WTC11 (cell line): ENCODE measurements at regions not wholly inside any gene's neighbourhood (a gene's known extent, or its start where the extent isn't known, plus 50 kb on each side); places are given as distances from the start of the nearest gene placed in this dataset.

Experiments used
- ATAC-seq: fragments of 200-7000 bp; cut with Tn5 transposase; 2 replicates; pipeline ENCODE4 v1.10.0; 2021; ENCODE audit warnings: mild to moderate bottlenecking, moderate library complexity
- CTCF ChIA-PET: fragments of 300-600 bp; sonication (Branson Sonifier 250); formaldehyde crosslinking; loops from one replicate; lab custom pipeline; 2021; ENCODE audit warnings: antibody characterized with exemption; lab: Charles Lee
- POLR2A ChIA-PET: fragments of 350-600 bp; sonication (Branson Sonifier 250); formaldehyde crosslinking; loops from one replicate; lab custom pipeline; 2021; ENCODE audit warnings: antibody characterized with exemption; lab: Charles Lee
- DNase-seq: peaks from one replicate; pipeline ENCODE4 v3.0.0; 2021; ENCODE audit warnings: low spot score
- H3K27ac Mint-ChIP-seq: 2 replicates; pipeline ENCODE4 v1.8.0; 2021; ENCODE audit warnings: mixed read lengths
- H3K27me3 Mint-ChIP-seq: 2 replicates; pipeline ENCODE4 v1.8.0; 2021; ENCODE audit warnings: low read depth, mild to moderate bottlenecking, moderate library complexity, mixed read lengths
- H3K36me3 Mint-ChIP-seq: 2 replicates; pipeline ENCODE4 v1.8.0; 2021; ENCODE audit warnings: mixed read lengths
- H3K4me1 Mint-ChIP-seq: 2 replicates; pipeline ENCODE4 v1.8.0; 2022; ENCODE audit warnings: mixed read lengths
- H3K4me3 Mint-ChIP-seq: 2 replicates; pipeline ENCODE4 v1.8.0; 2021; ENCODE audit warnings: mild to moderate bottlenecking, moderate library complexity, mixed read lengths
- H3K9me3 Mint-ChIP-seq: 2 replicates; pipeline ENCODE4 v1.8.0; 2021; ENCODE audit warnings: mixed read lengths
- ARID4B ChIP-seq: sonication (generic); formaldehyde crosslinking; IDR thresholded peaks from 2 replicates; pipeline ENCODE4 v1.8.0; 2023; ENCODE audit warnings: missing genetic modification reagents, mild to moderate bottlenecking, borderline replicate concordance
- ATF6 ChIP-seq: sonication (generic); formaldehyde crosslinking; IDR thresholded peaks from 2 replicates; pipeline ENCODE4 v1.8.1; 2023; ENCODE audit warnings: mild to moderate bottlenecking, missing genetic modification reagents
- CDX4 ChIP-seq: fragments of 250-450 bp; sonication (Bioruptor Pico); IDR thresholded peaks from 2 replicates; pipeline ENCODE4 v1.9.0; 2021; ENCODE audit warnings: moderate library complexity, mild to moderate bottlenecking, inconsistent platforms, borderline replicate concordance
- CREB1 ChIP-seq: sonication (generic); formaldehyde crosslinking; IDR thresholded peaks from 2 replicates; pipeline ENCODE4 v1.8.0; 2023; ENCODE audit warnings: mild to moderate bottlenecking, missing genetic modification reagents
- ESRRA ChIP-seq: sonication (generic); formaldehyde crosslinking; IDR thresholded peaks from 2 replicates; pipeline ENCODE4 v1.8.1; 2022; ENCODE audit warnings: mild to moderate bottlenecking, missing genetic modification reagents, borderline replicate concordance
- JAZF1 ChIP-seq: fragments of 250-450 bp; sonication (Bioruptor Pico); IDR thresholded peaks from 2 replicates; pipeline ENCODE4 v1.9.0; 2021; ENCODE audit warnings: moderate library complexity, mild to moderate bottlenecking, inconsistent platforms
- MAX ChIP-seq: sonication (generic); formaldehyde crosslinking; IDR thresholded peaks from 2 replicates; pipeline ENCODE4 v1.8.0; 2022; ENCODE audit warnings: mild to moderate bottlenecking, missing genetic modification reagents
- NFE2L1 ChIP-seq: sonication (generic); formaldehyde crosslinking; IDR thresholded peaks from 2 replicates; pipeline ENCODE4 v1.8.1; 2023; ENCODE audit warnings: missing genetic modification reagents
- PRRX2 ChIP-seq: fragments of 250-450 bp; sonication (Bioruptor Pico); IDR thresholded peaks from 2 replicates; pipeline ENCODE4 v1.8.0; 2021; ENCODE audit warnings: mild to moderate bottlenecking
- SP1 ChIP-seq: sonication (generic); formaldehyde crosslinking; conservative IDR thresholded peaks from 2 replicates; pipeline ENCODE4 v1.8.1; 2022; ENCODE audit warnings: missing genetic modification reagents
- ZBTB21 ChIP-seq: sonication (generic); formaldehyde crosslinking; IDR thresholded peaks from 2 replicates; pipeline ENCODE4 v1.8.1; 2023; ENCODE audit warnings: mild to moderate bottlenecking, missing genetic modification reagents, borderline replicate concordance
- ZNF138 ChIP-seq: sonication (generic); formaldehyde crosslinking; conservative IDR thresholded peaks from 2 replicates; pipeline ENCODE4 v1.8.1; 2022; ENCODE audit warnings: mild to moderate bottlenecking, moderate library complexity, missing genetic modification reagents
- ZNF416 ChIP-seq: fragments of 250-450 bp; sonication (Bioruptor Pico); IDR thresholded peaks from 2 replicates; pipeline ENCODE4 v1.9.0; 2021; ENCODE audit warnings: mild to moderate bottlenecking, inconsistent platforms
- ZNF425 ChIP-seq: fragments of 250-450 bp; sonication (Bioruptor Pico); conservative IDR thresholded peaks from 2 replicates; pipeline ENCODE4 v1.9.0; 2021; ENCODE audit warnings: mild to moderate bottlenecking
- ZNF512 ChIP-seq: sonication (generic); formaldehyde crosslinking; IDR thresholded peaks from 2 replicates; pipeline ENCODE4 v1.8.1; 2022; ENCODE audit warnings: missing genetic modification reagents, borderline replicate concordance

GRCh38 chr12:124114316-124114715 lies 141.3 kb downstream of the ZNF664 start:
- POLR2A ChIA-PET, result no interaction called here
- no peak for ATAC-seq

GRCh38 chr12:124115496-124115895 lies 142.5 kb downstream of the ZNF664 start:
- ATAC-seq (no peak), DNase-seq (no peak)
- ChIA-PET POLR2A (no interaction called here), CTCF (interaction anchor here (1.4 kb wide), 1 partner anchor 62 kb away, joined by 6 read pairs; no protein-coding TSS in a partner anchor)
- Mint-ChIP-seq H3K27me3 (no peaks in the 10 kb centered on the region), H3K9me3 (peaks cover 13% of the 10 kb centered on the region), H3K4me1 (peaks cover 44% of the 10 kb centered on the region), H3K36me3 (peaks cover 11% of the 10 kb centered on the region), H3K4me3 (no peak overlapping the region), H3K27ac (peak overlapping the region; percentile 91)
- TF ChIP-seq ZNF512, result no peak
- no peak for TF ChIP-seq ZNF425 (CRISPR knock-in tag)
- no peak for TF ChIP-seq ZNF138 (CRISPR knock-in tag)
- no peak for TF ChIP-seq ESRRA
- TF ChIP-seq ATF6 (CRISPR knock-in tag), result no peak
- TF ChIP-seq CREB1 (CRISPR knock-in tag), result no peak
- TF ChIP-seq ARID4B (CRISPR knock-in tag), result no peak
- TF ChIP-seq SP1, result no peak
- TF ChIP-seq CDX4 (CRISPR knock-in tag), result no peak
- no peak for TF ChIP-seq JAZF1 (CRISPR knock-in tag)

More at GRCh38 chr12:124114316-124114715, 141.3 kb downstream of the ZNF664 start:
- no peak overlapping the region for H3K4me3 Mint-ChIP-seq
- no peaks in the 10 kb centered on the region for H3K27me3 Mint-ChIP-seq
- peaks cover 18% of the 10 kb centered on the region for H3K9me3 Mint-ChIP-seq
- no peak for TF ChIP-seq PRRX2 (CRISPR knock-in tag)
- TF ChIP-seq ZNF416 (CRISPR knock-in tag), result no peak
- no peak for TF ChIP-seq NFE2L1 (CRISPR knock-in tag)
- no peak for TF ChIP-seq ARID4B (CRISPR knock-in tag)
- TF ChIP-seq MAX, result no peak
- no peak for TF ChIP-seq ZBTB21 (CRISPR knock-in tag)
- DNase-seq, result no peak
- H3K27ac Mint-ChIP-seq, result no peak overlapping the region
- peaks cover 11% of the 10 kb centered on the region for H3K36me3 Mint-ChIP-seq
- CTCF ChIA-PET, result no interaction called here
- peaks cover 51% of the 10 kb centered on the region for H3K4me1 Mint-ChIP-seq
